ENCODE measurements at regions not wholly inside any gene's neighbourhood (a gene's known extent, or its start where the extent isn't known, plus 50 kb on each side); places are given as distances from the start of the nearest gene placed in this dataset.
"Not testable (repeated sequence)": the region's sequence is repeated elsewhere in the genome, so short reads cannot be mapped to it uniquely, and the experiment has no call there.

DNA sequence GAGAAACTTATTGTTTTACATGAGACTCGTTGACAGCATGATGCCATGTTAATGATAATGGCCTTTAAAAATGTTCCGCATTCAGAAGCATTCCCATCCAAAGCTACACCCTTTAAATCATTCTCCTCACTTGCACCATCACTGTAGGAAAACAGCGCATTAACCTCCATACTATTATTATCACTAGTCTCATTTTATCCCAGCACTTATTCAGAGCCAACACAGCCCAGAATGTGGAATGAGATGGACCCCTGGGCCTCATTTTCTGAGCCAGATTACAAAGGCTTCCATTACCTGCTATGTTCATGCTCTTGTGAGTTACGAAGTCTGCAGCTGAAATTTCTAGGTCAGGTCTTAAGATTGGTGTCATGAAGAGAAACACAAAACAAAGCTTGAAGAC is 159.4 kb downstream of the HS3ST3A1 start:
- DNase-seq (ENCODE audit: low read depth), result no peak
- H3K4me3 ChIP-seq (ENCODE audit: low read depth, low read length), result no peak overlapping the region

DNA sequence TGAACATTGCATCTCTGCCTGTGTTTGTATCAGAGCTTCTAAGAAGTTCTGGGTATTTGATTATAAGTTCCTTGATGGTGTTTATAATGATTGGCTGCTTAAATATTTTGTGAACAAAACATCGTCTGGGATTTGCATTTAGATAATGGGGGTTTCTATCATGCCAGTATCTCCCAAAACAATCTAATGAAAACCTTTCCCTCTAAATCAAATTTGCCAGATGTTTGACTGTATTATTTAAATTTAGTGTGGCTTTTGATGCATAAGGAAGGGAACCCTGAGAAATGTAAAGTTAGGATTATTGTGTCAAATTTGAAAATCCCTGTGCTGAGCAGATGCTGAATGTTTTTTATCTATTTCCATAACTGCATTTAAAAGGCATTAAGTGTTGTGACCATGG is 159.9 kb downstream of the HS3ST3A1 start:
- H3K4me3 ChIP-seq (ENCODE audit: low read depth, low read length), result no peak overlapping the region
- DNase-seq (ENCODE audit: low read depth), result no peak

DNA sequence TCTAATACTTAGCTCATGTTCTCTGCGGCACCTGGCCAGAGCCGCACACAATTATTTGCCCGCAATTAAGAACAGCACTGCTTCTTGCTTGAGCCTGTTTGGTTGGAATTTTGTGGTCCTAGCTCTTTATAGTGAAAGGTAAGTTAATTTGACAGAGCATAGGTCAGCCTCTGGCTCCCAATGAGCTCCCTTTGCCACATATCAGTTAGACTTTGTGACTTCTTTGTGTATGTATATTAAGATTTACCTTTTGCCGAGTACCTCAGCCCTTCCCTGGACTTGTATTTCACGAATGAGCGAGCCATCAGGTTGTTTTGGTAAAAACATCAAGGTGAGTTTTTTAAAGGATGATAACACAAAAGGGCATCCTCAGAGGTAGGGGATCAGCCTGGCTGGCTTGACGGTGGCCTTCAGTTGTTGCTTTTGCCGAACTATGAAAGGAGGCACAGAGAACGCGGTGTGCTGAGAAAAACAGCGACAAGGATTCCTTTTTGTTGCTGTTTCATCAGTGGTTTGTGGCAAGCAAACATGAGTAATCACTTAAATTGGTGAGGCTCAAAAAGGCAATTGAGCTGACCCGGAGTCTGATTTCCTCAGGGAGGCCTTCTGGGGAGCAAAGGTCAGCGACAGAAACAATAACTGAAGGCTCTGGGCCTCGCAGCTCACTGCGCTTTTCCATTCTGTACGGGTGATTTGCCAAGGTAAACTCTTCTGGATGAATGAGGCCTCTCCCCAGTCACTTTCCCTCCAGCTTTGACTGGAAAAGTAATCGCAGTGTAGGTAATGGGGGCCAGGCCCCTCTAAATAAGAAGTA is 163.6 kb downstream of the HS3ST3A1 start:
- H3K4me3 ChIP-seq (ENCODE audit: low read depth, low read length), result no peak overlapping the region
- peak; percentile 66 for DNase-seq (ENCODE audit: low read depth)

DNA sequence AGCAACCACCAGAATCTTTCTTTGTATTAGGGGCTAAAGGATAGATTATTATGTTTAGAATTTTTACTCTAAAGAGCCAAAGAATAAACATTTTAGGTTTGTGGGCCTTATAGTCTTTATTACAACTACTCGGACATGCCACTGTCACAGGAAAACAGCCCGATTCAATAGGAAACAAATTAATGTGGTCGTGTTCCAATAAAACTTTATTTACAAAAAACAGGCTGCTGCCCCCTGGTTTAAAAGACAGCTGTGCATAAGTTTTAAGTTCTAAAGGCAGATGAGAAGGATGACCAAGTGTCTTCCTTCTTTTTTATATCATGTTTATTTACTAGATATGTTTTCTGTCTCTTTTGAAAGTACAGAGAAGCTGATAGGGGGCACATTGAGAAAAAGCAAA is 166.5 kb downstream of the HS3ST3A1 start:
- H3K4me3 ChIP-seq (ENCODE audit: low read depth, low read length), result no peak overlapping the region
- DNase-seq (ENCODE audit: low read depth), result no peak

DNA sequence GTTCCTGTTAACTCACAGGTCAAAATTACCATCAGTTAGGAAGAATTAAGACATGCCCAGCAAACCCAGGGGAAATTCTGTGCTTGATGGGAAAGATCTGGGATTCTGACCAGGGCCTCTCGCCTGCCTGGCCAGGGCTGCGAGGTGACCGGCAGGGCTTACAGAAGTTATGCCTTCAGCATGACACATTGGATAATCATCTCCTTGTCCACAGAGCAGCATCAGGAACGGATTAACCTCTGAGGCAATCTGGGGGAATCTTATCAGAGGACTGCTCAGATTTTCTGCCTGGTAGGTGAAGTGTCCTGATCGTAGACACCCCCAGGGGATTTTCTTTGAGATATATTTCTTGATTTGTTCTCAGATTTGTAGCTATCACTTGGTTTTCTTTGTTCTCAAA is 172.5 kb downstream of the HS3ST3A1 start:
- peak; percentile 75 for DNase-seq (ENCODE audit: low read depth)
- no peak overlapping the region for H3K4me3 ChIP-seq (ENCODE audit: low read depth, low read length)

DNA sequence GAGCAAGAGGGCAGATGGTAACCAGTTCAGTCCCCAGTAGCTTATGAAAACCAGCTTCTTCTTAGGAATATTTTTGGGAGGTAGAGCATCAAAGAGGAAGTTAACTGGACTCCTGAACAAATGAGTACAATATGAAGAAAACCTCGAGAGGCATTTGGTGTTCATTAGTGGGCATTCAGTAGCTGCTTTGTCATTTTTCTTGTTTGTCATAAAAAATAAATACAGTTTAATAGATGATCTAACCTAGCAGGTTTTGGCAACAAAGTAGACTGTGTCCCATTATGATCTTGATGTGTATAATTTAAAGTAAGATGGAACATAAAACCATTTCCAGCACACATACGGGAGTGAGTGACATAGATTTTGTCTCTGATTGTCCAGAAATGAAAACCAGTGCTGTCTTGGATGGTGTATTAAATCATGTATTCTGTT is 173.1 kb downstream of the HS3ST3A1 start:
- no peak overlapping the region for H3K4me3 ChIP-seq (ENCODE audit: low read depth, low read length)
- DNase-seq (ENCODE audit: low read depth), result no peak

DNA sequence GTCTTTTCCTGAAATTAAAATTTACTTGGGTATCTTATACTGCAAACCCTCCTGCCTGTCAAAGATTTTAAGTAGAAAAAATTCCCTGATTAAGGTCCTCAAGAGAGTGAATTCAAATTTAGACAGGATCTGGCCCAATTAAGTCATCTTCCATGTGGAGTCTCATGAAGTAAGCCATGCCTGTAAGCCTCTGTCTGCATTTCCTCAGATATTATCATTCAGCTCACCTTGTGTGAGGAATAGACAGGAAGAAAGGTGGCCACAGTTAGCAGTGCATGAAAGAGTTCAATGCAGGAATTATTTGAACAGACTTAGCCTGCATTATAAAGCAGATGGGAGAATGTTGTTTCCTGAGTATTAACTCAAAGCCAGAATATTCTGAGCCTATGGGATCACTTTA is 174.7 kb downstream of the HS3ST3A1 start:
- no peak for DNase-seq (ENCODE audit: low read depth)
- no peak overlapping the region for H3K4me3 ChIP-seq (ENCODE audit: low read depth, low read length)

DNA sequence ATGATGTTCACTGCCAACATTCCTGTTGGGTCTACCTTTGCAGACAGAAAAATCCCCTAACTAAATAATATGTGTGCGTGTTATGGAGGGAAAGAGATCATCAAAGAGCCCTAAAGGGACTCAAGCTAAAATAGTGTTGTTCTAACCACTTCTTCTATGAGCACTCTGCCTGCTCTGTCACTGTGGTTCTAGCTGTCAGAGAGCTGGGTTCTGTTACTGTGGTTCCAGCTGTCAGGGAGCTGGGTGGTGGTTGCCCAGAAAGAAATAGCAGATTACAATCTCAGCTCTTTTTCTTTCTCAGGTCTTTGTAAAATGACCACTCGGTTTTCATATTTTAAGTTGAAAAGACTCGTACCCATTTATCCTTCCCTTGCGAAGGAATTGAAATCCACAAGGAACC is 176.3 kb downstream of the HS3ST3A1 start:
- H3K4me3 ChIP-seq (ENCODE audit: low read depth, low read length), result no peak overlapping the region
- no peak for DNase-seq (ENCODE audit: low read depth)

DNA sequence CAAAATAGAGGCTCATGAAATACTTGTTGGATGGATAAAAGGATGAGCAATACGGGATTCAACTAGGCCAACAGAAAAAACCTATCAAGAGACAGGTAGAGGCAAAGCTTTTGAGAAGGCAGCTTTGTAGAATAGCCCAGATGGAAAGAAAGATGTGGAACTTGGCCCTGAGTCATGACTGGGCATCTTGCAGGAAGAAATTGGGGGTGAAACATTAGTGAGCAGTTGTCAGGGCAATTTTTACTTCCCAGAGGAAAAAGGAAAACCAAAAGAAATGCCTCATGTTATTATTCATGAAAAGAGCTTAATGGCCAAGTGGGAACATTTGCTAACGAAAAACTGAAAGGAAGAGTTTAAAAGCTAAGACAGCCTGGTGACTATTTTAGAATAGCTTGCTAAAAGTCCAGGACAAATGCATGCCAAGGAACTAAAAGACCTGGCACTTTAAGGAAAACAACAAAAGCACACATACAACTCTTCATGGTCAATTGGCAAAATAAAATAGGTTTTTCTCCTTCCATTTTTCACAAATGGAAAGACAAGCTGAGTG is 180.1 kb downstream of the HS3ST3A1 start:
- DNase-seq (ENCODE audit: low read depth), result peak; percentile 29
- H3K4me3 ChIP-seq (ENCODE audit: low read depth, low read length), result no peak overlapping the region

DNA sequence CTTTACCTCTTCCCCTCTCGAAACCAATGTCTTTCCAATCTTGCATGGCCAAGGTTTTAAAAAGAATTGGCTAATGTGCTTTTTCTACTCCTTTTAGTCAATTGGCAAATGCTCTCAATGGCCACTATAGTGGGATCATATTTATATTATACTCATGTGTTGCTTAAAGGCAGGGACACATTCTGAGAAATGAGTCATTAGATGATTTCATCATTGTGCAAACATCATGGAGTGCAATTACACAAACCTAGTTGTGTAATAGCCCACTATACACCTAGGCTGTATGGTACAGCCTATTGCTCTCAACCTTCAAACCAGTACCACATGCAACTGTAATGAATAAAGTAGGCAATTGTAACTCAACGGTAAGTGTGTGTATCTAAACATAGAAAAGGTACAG is 180.9 kb downstream of the HS3ST3A1 start:
- no peak overlapping the region for H3K4me3 ChIP-seq (ENCODE audit: low read depth, low read length)
- peak; percentile 90 for DNase-seq (ENCODE audit: low read depth)

DNA sequence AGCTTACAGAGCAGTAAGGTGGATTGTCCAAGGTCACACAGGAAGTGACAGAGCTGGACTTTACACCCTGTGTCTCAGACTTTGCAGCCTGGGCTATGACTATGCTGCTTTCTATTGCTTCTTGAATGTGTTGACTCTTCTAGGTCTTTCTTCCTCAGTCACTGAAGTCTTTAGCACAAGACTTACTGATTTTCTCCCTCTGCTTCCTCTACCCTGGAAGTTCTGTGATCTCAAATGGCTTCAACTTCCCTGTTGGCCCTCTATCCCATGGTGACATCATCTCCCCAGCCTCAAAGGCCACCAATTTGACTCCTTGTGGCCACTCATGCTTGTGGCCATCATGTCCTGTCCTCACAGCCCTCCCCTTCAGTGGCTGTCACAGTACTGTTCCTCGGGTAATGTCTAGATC is 181.3 kb downstream of the HS3ST3A1 start:
- no peak for DNase-seq (ENCODE audit: low read depth)
- no peak overlapping the region for H3K4me3 ChIP-seq (ENCODE audit: low read depth, low read length)

DNA sequence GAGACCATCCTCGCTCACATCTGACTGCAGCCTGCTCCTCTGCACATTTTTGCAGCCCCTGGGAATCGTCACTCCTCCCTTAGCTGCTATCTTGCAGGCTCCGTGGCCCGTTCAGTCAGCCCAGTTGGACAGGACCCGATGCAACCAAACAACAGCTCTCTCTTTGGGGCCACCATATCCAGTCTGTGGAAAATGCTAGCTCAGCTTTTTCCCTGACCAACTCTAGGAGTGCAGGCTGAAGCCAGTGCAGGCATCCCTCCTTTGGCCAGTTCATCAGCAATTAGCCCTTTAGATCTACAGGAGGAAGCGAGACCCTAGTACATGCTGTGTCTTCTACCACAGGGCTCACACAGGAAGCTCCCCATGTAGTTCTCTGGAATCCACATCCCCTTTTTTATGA is 182.1 kb downstream of the HS3ST3A1 start:
- H3K4me3 ChIP-seq (ENCODE audit: low read depth, low read length), result no peak overlapping the region
- DNase-seq (ENCODE audit: low read depth), result no peak

DNA sequence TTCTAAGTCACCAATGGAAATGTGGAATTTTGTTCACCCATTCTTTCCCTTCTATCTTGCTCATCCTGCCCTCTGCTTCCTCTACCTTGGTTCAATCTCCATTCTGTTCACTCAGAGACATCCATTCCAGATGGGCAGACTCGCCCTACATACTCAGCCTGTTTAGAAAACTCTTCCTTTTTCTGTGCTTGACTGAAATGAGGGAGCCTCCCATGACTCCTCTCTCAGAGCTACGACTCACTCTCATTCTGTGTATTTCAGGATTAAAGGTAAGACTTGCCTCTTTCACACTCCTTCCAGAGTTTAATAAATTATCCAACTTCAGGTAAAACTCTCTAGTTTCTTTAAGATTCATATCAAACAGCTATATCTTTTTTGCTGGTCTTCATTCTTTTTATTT is 182.8 kb downstream of the HS3ST3A1 start:
- H3K4me3 ChIP-seq (ENCODE audit: low read depth, low read length), result no peak overlapping the region
- no peak for DNase-seq (ENCODE audit: low read depth)

DNA sequence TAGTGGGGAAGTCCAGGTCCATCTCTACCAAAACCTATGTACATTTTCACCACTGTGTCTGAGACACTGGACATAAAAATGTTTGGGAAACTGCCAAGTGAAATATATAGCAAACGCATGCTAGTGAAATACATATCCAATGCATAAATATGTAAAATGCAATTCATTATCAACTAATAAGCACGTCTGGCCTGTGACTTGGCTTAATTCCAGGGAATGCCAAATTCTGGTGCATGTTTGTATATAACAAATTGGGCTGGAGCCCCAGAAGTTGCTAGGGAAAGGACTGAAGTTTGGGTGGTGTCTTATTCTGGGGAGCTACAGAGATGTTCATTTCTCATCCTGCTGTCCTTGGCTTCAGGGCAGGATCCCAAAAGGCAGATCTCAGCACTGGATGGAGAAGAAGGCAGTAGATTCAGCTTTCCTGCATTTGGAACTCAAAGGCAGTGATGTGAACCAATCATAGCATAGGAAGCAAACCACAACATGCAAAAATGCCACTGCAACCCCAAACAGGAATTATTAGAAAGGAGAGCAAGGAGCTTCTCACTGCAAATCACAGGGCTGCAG is 184.3 kb downstream of the HS3ST3A1 start:
- H3K4me3 ChIP-seq (ENCODE audit: low read depth, low read length), result no peak overlapping the region
- no peak for DNase-seq (ENCODE audit: low read depth)

DNA sequence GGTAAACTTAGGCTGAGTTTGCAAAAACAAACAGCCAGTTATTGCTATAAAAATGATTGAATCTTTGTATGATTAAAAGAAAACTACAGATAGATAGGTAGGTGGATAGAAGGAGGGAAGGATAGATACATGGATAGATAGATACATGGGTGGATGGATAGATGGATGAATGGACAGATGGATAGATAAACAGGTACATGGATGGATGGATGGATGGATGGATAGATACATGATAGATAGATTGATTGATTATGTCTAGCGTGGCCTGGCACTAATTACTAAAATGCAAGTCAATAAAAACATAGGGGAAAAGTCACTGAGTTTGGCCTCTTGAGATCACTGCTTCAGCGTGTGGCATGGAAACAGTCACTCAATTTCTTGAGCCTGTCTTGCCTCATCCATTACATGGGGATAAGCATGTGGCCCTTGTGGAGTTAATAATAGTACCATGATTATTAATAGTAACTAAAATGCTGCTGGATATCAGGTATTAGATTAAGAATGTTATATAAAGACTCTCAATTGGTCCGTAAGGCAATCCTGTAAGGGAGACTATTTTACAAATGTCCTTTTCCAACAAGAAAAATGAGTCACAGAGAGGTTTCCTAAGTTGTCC is 184.9 kb downstream of the HS3ST3A1 start:
- DNase-seq (ENCODE audit: low read depth), result no peak
- no peak overlapping the region for H3K4me3 ChIP-seq (ENCODE audit: low read depth, low read length)

DNA sequence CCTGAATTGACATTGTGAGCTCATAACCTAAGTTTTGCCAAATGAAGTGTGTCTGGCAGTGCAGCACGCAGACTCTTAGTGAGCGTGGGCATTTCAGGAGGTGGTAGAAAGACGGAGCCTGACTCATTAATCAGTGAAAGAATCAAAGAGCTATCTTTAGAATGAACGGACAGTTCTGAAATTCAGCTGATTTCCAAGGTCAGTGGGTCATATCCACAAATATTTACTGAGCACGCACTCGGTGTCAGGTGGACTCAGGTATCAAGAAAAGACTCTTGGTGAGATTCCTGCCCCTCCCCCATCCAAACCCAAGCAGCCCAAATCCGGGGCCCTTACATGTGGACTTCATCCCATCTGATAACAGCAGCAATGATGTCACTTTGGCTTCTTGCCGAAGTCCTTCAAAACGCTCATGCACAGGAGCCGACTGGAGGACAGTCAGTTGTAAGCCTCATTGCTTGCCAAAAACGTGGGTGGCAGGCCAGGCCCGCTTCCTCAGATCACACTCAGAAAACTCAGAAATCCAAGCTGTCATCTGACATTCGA is 185.8 kb downstream of the HS3ST3A1 start:
- peak; percentile 59 for DNase-seq (ENCODE audit: low read depth)

DNA sequence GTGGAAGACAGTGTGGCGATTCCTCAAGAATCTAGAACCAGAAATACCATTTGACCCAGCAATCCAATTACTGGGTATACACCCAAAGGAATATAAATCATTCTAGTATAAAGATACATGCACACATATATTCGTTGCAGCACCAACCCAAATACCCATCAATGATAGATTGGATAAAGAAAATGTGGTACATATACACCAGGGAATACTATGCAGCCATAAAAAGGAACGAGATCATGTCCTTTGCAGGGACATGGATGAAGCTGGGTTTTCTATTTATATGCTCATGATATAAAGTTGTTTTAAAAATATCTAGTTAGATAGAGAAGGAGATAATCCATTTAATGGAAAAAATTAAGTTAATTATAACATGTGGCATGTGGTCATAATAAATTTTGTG is 186.5 kb downstream of the HS3ST3A1 start:
- H3K4me3 ChIP-seq (ENCODE audit: low read depth, low read length); DNase-seq (ENCODE audit: low read depth): not testable (repeated sequence)

More for the DNA sequence above, 185.8 kb downstream of the HS3ST3A1 start:
- H3K4me3 ChIP-seq (ENCODE audit: low read depth, low read length), result no peak overlapping the region

DNA sequence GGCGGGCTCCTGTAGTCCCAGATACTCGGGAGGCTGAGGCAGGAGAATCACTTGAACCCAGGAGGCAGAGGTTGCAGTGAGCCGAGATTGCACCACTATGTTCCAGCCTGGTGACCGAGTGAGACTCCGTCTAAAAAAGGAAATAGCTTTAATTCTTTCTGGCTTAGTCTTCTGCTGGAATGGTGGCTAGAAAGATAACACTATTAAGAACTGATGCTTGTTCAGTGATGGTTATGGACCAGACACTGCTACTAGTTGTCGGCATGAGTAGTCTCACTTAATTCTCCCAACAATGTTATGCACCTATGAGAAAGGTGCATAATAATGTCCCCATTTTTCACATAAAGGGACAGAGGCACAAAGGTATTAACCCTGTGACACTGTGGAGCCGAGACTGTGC is 188.7 kb downstream of the HS3ST3A1 start:
- no peak for DNase-seq (ENCODE audit: low read depth)
- H3K4me3 ChIP-seq (ENCODE audit: low read depth, low read length), result no peak overlapping the region

DNA sequence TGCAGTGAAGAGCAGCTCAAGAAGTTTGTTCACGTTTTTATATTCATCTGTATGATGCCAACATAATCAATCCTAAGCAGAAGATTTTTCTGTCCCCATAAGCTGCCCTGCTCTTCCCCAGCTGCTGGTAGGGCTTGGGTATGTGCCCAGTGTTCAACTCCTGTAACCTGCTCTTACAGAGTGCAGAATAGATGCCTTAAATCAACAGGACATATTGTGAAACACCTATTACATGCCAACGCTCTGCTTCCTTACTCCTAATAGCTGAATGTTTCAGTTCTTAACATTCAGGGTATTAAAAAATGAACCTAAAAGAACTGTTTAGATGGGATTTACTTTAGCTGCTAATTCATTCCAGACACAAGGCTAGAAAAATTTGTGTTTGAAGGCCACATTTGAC is 190.9 kb downstream of the HS3ST3A1 start:
- DNase-seq (ENCODE audit: low read depth), result peak; percentile 71
- H3K4me3 ChIP-seq (ENCODE audit: low read depth, low read length), result no peak overlapping the region

DNA sequence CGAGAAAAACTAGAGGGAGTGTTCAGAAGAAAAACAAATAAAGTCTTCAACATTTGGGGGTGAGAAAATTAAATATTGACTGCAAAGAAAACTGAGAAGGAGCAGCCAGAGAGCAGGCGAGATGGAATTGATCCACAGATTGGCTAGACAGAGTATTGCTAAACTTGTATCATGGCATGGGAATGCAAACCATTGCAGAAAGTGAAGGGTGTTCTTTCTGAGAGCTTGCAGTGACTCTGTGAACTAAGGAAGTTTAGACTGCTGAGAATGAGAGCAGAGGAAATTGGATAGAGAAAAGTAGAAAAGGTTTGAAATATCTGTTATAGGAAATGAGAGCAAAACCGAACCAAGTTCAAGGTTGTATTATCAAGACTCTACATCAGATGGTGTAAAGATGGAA is 191.5 kb downstream of the HS3ST3A1 start:
- no peak for DNase-seq (ENCODE audit: low read depth)

More for the DNA sequence above, 191.5 kb downstream of the HS3ST3A1 start:
- no peak overlapping the region for H3K4me3 ChIP-seq (ENCODE audit: low read depth, low read length)

Measured in skeletal muscle cell (primary cell).